ENCODE measurements at regions not wholly inside any gene's neighbourhood (a gene's known extent, or its start where the extent isn't known, plus 50 kb on each side); places are given as distances from the start of the nearest gene placed in this dataset.

DNA sequence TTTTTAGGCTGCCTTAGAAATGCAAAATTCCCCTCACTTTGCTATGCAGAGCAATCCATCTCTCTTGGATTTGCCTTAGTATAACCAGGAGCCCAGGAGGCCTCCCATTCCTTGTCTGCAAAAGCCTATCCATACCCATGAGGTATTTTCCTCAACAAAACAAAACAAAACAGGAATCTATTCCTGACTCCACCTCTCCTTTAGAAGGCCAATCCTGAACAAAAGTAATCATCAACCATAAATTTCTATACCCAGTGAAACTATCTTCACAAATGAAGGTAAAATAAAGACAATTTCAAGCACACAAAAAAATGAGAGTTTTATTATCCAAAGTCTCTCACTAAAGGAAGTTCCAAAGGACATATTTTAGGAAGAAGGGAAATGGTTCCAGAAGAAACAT lies 365.7 kb downstream of the KCNRG start:
- Histone ChIP-seq H2BK20ac (ENCODE audit: low read depth, low read length, poor library complexity, severe bottlenecking) (no peak overlapping the region), H3K9ac (ENCODE audit: extremely low read depth, insufficient read length, low read length) (no peak overlapping the region), H2AK5ac (ENCODE audit: insufficient read length, low read length) (no peak overlapping the region), H3K4me1 (ENCODE audit: insufficient read depth, low read length) (peaks cover 6% of the 10 kb centered on the region; the same call in 1 of the 2 replicates), H3K23ac (ENCODE audit: insufficient read length, low read depth, low read length) (no peak overlapping the region), H3K27ac (ENCODE audit: insufficient read length, low read depth, low read length) (no peak overlapping the region), H3K14ac (ENCODE audit: insufficient read depth, low read length) (no peak overlapping the region), H2AFZ (ENCODE audit: low read length) (no peak overlapping the region), H3K9me3 (ENCODE audit: control insufficient read depth, low read depth, low read length) (no peaks in the 10 kb centered on the region), H3K27me3 (ENCODE audit: insufficient read depth, low read length) (no peaks in the 10 kb centered on the region), H2BK5ac (ENCODE audit: insufficient read length, low read length) (no peak overlapping the region), H2BK120ac (ENCODE audit: low read depth, low read length, poor library complexity, severe bottlenecking) (no peak overlapping the region), H4K8ac (replicated peaks; ENCODE audit: insufficient read length, low read depth, low read length) (no peak overlapping the region), H3K23me2 (ENCODE audit: insufficient read length, low read depth, low read length, poor library complexity, severe bottlenecking) (no peaks in the 10 kb centered on the region), H3K4me2 (ENCODE audit: insufficient read depth, insufficient read length, low read length) (no peak overlapping the region), H3K79me1 (ENCODE audit: insufficient read depth, low read depth, low read length, poor library complexity, severe bottlenecking) (no peaks in the 10 kb centered on the region), H3T11ph (ENCODE audit: low read length) (no peak overlapping the region), H3K18ac (ENCODE audit: insufficient read length, low read depth, low read length) (no peak overlapping the region), H3K4ac (ENCODE audit: low read depth, low read length) (no peak overlapping the region), H2BK15ac (ENCODE audit: low read depth, low read length) (no peak overlapping the region), H2BK12ac (ENCODE audit: insufficient read length, low read depth, low read length) (no peak overlapping the region), H3K56ac (ENCODE audit: insufficient read length, low read depth, low read length) (no peak overlapping the region), H4K5ac (ENCODE audit: insufficient read length, low read depth, low read length) (no peak overlapping the region), H4K91ac (ENCODE audit: insufficient read length, low read depth, low read length) (no peak overlapping the region), H3K79me2 (ENCODE audit: insufficient read depth, low read length) (no peaks in the 10 kb centered on the region), H4K20me1 (ENCODE audit: control insufficient read depth, insufficient read depth, insufficient read length) (no peaks in the 10 kb centered on the region)
- H3K9me3 Mint-ChIP-seq: peaks cover 18% of the 10 kb centered on the region in 2 experiments
- TF ChIP-seq, protein P1, sequence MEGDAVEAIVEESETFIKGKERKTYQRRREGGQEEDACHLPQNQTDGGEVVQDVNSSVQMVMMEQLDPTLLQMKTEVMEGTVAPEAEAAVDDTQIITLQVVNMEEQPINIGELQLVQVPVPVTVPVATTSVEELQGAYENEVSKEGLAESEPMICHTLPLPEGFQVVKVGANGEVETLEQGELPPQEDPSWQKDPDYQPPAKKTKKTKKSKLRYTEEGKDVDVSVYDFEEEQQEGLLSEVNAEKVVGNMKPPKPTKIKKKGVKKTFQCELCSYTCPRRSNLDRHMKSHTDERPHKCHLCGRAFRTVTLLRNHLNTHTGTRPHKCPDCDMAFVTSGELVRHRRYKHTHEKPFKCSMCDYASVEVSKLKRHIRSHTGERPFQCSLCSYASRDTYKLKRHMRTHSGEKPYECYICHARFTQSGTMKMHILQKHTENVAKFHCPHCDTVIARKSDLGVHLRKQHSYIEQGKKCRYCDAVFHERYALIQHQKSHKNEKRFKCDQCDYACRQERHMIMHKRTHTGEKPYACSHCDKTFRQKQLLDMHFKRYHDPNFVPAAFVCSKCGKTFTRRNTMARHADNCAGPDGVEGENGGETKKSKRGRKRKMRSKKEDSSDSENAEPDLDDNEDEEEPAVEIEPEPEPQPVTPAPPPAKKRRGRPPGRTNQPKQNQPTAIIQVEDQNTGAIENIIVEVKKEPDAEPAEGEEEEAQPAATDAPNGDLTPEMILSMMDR (conservative IDR thresholded peaks at IDR 0.05): no peak
- DNase-seq: no peak
- H3K27me3 Mint-ChIP-seq (ENCODE audit: low read depth): no peaks in the 10 kb centered on the region
- peaks cover 50 to 54% of the 10 kb centered on the region in 2 experiments for H3K4me1 Mint-ChIP-seq
- H3K4me3 Mint-ChIP-seq: no peak overlapping the region
- H3K27ac Mint-ChIP-seq: peak overlapping the region in 1 of 3 experiments; percentile 48; a peak in 3 of 7 replicates
- peaks cover 16 to 34% (median 20%) of the 10 kb centered on the region in 3 experiments for H3K36me3 Mint-ChIP-seq (ENCODE audit: insufficient read depth in 1 of 3, low read depth in 3 of 3)

All from H9 (cell line).